GM18520 (cell line): ENCODE measurements at regions not wholly inside any gene's neighbourhood (a gene's known extent, or its start where the extent isn't known, plus 50 kb on each side); places are given as distances from the start of the nearest gene placed in this dataset.

Experiments
- ATAC-seq: cut with Tn5 transposase; IDR thresholded peaks from one replicate; pipeline ENCODE4 v1.9.1; 2021; ENCODE audit not compliant: unreplicated experiment

DNA sequence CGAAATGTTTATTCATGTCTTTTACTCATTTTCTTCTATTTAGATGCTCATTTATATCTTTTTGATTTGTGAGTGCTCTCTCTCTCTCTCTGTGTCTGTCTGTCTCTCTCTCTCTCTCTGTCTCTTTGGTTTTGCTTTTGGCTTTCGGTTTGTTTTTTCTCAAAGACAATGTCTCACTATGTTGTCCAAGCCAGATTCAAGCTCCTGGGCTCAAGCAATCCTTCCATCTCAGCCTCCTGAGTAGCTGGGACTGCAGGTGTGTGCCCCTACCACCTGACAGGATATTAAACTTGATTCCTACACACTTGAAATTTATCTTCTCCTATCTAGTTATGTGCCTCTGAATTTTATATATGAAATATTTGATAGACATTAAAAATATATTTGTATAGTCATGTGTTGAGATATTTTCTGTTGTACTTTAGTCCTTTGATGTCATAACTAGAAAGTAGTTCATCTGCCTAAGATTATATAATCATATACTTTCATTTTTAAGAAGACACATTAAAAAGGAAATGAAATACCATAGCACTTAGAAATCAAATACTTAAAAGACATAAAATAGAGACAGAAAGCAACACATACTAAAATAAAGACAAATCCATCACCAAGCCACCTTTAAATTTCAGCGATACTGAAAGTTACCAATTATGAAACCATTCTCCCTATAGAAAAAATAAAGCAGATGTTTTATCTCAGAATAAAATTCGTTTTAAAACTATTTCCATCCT lies 68.1 kb upstream of the SFMBT2 start:
- no peak for ATAC-seq

DNA sequence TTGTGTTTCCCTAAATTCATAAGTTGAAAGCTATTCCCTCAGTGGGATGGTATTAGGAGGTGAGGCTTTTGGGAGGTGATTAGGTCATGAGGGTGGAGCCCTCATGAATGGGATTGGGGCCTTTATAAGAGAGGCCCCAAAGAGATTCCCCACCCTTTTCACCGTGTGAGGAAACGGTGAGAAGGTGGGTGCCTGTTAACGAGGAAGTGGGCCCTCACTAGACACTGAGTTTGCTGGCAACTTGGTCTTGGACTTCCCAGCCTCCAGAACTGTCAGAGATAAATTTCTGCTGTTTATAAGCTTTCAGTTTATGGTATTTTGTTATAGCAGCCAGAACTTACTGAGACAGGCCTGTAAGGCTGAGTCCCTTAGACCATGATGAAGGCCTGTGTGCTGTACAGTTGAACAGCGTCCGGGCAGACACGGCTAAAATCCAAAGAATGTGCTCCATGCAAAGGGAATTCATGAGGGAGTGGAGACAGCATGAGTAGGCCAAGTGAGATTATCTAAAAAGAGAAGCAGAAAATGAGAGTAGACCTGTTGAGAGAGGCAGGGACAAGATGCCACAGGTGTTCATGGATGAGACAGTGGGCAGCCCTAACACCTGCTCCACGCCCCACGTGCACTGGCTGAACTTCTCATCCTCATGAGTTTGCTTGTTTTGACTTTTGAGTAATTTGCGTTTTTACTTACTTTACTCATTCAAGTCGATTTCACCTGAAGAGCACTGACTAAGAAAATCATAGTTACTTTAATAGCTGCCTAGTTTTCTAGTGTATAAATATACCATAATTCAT lies 66.9 kb upstream of the SFMBT2 start:
- ATAC-seq, result no peak

DNA sequence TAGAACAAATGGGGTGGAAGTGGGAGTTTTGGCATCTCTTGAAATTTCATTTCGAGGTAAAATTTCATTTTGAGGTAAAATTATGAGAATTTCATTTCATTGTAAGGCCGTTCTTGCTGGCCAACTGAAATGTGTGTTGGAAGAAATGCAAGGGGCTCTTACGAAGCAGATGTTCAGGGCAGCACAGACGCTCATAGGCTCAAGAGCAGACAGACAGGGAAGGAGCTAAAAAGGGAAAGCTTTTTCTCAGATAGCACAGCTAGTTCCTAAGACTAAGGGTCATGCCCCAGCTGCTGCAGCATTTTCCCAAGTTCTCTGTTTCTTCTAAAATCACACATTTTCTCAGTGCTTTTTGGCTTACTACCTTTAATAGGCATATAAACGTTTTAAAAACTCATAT lies 65.1 kb upstream of the SFMBT2 start:
- no peak for ATAC-seq

DNA sequence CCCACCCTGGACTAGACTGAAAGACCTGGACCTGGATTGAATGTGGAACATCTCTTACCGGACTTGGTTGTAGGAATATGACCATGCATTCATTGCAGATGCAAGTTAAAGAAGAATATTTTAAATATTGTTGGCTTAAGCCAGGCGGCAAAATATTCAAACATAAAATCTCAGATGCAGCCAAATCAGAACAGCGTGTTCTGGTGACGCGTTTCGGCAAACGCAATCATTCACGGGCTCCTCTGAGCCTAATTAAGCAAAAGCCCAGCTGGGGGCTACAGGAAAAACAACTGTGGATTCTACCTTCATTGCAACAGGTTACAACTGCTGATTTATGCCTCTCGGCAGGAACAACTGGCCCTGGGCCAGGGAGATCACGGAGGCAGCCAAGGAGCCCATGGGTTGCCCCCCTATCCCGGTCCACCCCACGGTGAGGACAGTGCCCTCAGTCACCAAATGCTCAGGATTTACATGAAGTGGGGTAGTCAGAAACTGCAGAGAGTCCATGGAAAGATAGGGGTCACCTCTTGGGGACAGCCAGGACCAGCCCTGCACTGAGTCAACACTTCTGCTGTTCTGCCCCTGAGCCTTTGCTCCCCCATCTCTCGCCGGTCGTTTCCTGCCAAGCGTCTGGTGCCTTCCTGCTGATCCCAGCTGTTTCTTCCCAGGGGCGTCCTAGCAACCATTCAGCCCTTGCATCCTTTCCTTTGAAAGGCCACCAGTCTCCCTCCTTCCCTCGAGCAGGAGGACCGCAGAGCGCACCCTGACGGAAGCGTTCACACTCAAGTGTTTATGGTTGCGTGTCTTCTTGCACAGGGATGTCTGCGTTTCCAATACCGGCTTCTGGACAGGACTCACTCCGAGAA lies 64.4 kb upstream of the SFMBT2 start:
- no peak for ATAC-seq

DNA sequence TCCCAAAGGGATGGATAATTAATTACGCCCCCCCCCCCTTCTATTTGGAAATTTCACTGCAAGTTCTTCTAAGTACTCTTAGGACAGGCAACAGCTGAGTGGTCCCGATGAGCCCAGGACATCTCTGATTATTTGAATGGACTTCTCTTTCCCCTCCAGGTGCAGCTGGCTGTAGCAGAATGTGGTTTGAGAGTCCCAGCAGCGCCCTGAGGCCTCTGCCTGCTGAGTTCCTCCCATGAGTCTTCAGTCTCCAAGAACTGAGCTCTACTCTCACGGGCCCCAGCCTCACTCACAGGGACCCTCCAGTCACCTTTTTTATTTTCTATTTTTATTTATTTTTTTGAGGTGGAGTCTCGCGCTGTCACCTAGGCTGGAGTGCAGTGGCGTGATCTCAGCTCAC lies 63.6 kb upstream of the SFMBT2 start:
- ATAC-seq, result no peak

DNA sequence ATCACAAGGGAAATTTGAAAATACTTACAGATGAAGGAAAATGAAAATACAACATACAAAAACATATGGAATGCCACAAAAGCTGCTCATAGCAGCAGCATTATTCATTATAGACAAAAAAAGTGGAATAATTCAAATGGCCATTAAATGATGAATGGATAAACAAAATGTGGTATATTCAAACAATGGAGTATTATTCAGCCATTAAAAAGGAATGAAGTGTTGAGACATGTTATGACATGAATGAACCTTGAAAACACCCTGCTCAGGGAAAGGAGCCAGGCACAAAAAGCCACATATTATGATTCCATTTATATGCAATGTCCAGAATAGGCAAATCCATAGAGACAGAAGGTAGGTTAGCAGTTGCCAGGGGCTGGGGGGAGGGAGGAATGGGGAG lies 62.6 kb upstream of the SFMBT2 start:
- no peak for ATAC-seq

DNA sequence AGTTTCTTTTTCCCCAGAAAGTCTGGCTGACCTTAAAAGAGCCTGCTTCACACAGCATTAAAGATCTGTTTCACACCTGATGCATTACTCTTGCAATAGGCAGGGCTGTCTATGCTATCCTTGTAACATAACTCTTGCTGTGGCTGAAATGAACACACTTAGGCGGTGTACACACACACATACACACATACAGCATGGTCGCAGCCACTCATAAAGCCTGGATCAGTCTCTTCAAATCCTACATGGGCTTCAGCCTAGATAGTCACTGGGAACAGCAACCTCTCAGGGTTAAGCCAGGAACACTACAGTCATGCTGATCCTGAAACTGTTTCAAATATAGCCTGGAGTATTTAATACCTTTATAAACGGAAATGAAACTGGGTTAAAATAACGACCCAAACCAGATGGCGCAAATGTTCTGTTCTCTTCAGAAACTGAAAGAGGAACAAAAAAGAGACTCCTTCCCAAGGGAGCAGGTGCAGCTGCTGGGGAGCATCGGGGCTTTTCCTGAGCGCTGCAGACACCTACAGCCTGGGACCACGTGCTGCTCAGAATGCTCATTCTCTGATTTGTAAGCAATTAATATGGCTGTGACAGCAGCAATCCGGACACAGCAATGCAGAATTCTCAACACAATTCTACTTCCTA lies 61.0 kb upstream of the SFMBT2 start:
- peak; percentile 82 for ATAC-seq

DNA sequence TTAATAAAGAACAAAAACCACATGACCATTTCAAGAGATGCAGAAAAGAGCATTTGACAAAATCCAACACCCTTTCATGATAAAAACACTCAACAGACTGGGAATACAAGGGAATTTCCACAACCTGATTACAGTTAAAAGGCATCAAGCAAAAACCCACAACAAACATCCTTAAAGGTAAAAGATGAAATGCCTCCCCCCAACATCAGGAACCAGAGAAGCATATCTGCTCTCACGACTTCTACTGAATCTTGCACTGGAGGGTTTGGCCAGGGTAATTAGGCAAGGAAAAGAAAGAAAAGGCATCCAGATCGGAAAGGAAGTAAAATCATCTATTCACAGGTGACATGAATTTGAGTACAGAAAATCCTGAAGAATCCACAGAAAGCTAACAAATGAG lies 59.5 kb upstream of the SFMBT2 start:
- no peak for ATAC-seq

DNA sequence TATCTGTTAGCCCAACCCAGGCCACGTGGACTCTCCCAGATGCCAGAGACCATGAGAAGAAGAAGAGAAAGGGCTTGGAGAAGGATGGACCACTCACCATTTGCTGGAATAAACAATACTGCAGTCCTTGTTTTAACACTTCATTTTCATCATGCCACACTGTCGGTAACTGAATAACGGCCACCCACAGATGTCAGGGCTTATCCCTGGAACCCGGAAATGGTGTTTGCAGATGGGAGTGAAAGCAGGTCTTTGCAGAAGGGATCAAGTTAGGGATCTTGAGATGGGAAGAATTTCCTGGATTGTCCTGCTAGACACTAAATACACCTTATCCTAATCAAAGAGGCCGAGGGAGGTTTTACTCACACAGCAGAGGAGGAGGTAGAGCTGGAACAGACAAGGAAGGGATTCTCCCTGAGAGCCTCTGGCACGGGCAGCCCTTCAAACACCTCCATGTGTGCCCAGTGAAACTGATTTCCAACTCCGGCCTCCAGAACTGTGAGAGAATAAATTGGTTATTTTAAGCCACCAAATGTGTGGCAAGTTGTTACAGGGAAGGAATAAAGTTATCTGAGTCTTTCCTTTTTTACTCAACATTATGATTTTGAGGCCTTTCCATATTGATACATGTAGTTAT lies 56.3 kb upstream of the SFMBT2 start:
- ATAC-seq, result no peak

DNA sequence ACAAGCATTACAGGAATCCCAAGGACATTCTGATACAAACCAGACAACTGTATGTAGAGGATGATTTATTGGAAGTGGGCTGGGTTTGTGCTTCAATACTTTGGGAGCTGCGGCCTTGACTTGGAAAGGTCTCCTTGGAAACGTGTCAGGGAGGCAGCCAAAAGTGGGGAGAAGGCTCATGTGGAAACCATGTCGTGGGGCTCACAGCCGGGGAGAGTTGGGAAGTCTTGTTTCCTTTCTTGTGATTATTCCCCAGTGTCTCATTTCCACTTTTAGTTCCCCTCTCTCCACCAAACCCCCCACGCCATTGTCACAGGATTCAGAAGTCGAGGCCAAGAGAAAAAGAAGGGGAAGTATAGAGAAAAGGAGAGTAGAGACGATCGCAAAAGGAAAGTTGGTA lies 53.9 kb upstream of the SFMBT2 start:
- ATAC-seq, result no peak
